Lower leg skin (tissue), 3 donors: ENCODE measurements at regions not wholly inside any gene's neighbourhood (a gene's known extent, or its start where the extent isn't known, plus 50 kb on each side); places are given as distances from the start of the nearest gene placed in this dataset.

Experiments used
- CTCF ChIP-seq, 3 donors: fragments of 450-650 bp; IDR thresholded peaks; one replicate each; pipeline ENCODE4 v1.5.1; 2016; ENCODE audit warnings: antibody characterized with exemption in 3 of 3, mild to moderate bottlenecking in 3 of 3, moderate library complexity in 2 of 3
- POLR2A ChIP-seq, 2 donors: fragments of 450-650 bp; IDR thresholded peaks; one replicate each; pipeline ENCODE4 v1.6.1; 2016 to 2017; ENCODE audit warnings: antibody characterized with exemption in 2 of 2, mild to moderate bottlenecking in 1 of 2, moderate library complexity in 1 of 2

- TF ChIP-seq CTCF (IDR thresholded peaks at IDR 0.05) (no peak), POLR2A (IDR thresholded peaks at IDR 0.05) (no peak)
These were observed 192.8 kb downstream of the SHCBP1 start for GRCh38 chr16:46428108-46429061.
